CD4-positive, CD25-positive, alpha-beta regulatory T cell (primary cell): ENCODE measurements at regions not wholly inside any gene's neighbourhood (a gene's known extent, or its start where the extent isn't known, plus 50 kb on each side); places are given as distances from the start of the nearest gene placed in this dataset.
"Not testable (repeated sequence)": the region's sequence is repeated elsewhere in the genome, so short reads cannot be mapped to it uniquely, and the experiment has no call there.

ENCODE experiments used
- ATAC-seq, 2 donors: fragments of 150-1000 bp; cut with Tn5 transposase; one replicate each; pipeline ENCODE4 v1.10.0; 2021; ENCODE audit warnings: low read depth in 2 of 2, moderate number of reproducible peaks in 2 of 2, moderate library complexity in 1 of 2
- DNase-seq, 3 donors: peaks; one replicate each; pipeline versions ENCODE4 v3.0.0 to v3.0.0-alpha.2; 2012 to 2022; ENCODE audit warnings: mixed read lengths in 1 of 3
- H3K27ac ChIP-seq: one replicate; pipeline ENCODE4 v1.7.0; 2013; ENCODE audit warnings: mild to moderate bottlenecking, low read length; ENCODE audit not compliant: insufficient read depth, poor library complexity, severe bottlenecking
- H3K27me3 ChIP-seq: one replicate; pipeline ENCODE4 v1.7.0; 2013; ENCODE audit warnings: low read length; ENCODE audit not compliant: control insufficient read depth, insufficient read depth
- H3K36me3 ChIP-seq: one replicate; pipeline ENCODE4 v1.7.0; 2013; ENCODE audit warnings: mild to moderate bottlenecking, low read length, moderate library complexity; ENCODE audit not compliant: control insufficient read depth, insufficient read depth
- H3K4me1 ChIP-seq: 2 replicates; pipeline ENCODE4 v1.7.0; 2013; ENCODE audit warnings: mild to moderate bottlenecking, low read length; ENCODE audit not compliant: insufficient read depth, control insufficient read depth, poor library complexity, severe bottlenecking
- H3K4me3 ChIP-seq: one replicate; pipeline ENCODE4 v1.7.0; 2013; ENCODE audit warnings: low read depth, mild to moderate bottlenecking, low read length, moderate library complexity
- H3K9me3 ChIP-seq, 2 experiments: 1 replicate in 1 of 2; 2 replicates in 1 of 2; pipeline ENCODE4 v1.7.0; 2013; ENCODE audit warnings: low read length in 2 of 2, mild to moderate bottlenecking in 1 of 2, moderate library complexity in 1 of 2; ENCODE audit not compliant: control insufficient read depth in 2 of 2
- H3K27ac Mint-ChIP-seq, 3 donors: one replicate each; pipeline ENCODE4 v1.8.0; 2020 to 2022; ENCODE audit warnings: mild to moderate bottlenecking in 3 of 3, mixed read lengths in 3 of 3, moderate library complexity in 2 of 3
- H3K27me3 Mint-ChIP-seq: one replicate; pipeline ENCODE4 v1.8.0; 2022; ENCODE audit warnings: mild to moderate bottlenecking, mixed read lengths
- H3K36me3 Mint-ChIP-seq: one replicate; pipeline ENCODE4 v1.8.0; 2020; ENCODE audit warnings: mixed read lengths
- H3K4me1 Mint-ChIP-seq, 4 donors: one replicate each; pipeline ENCODE4 v1.8.0; 2020 to 2022; ENCODE audit warnings: mixed read lengths in 4 of 4, mild to moderate bottlenecking in 1 of 4
- H3K4me3 Mint-ChIP-seq, 4 donors: one replicate each; pipeline ENCODE4 v1.8.0; 2020 to 2022; ENCODE audit warnings: mild to moderate bottlenecking in 4 of 4, mixed read lengths in 4 of 4, moderate library complexity in 3 of 4
- H3K9me3 Mint-ChIP-seq, 7 donors: one replicate each; pipeline ENCODE4 v1.8.0; 2020 to 2022; ENCODE audit warnings: mixed read lengths in 7 of 7, mild to moderate bottlenecking in 3 of 7, moderate library complexity in 2 of 7

DNA sequence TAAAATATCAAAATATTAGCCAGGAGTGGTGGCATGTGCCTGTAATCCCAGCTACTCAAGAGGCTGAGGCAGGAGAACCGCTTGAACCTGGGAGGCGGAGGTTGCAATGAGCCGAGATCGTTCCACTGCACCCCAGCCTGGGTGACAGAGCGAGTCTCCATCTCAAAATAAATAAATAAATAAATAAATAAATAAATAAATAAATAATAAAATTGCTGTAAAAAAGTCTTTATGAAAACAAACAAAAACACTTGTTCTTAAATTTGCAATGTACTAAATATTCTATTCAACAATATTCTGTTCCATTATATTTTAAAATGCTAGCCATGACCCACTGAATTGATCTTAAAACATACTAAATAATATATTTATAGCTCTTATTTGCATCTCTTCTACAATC lies 632.3 kb upstream of the RGS18 start:
- H3K27ac Mint-ChIP-seq, DNase-seq, H3K36me3 Mint-ChIP-seq, ATAC-seq, H3K4me3 ChIP-seq, H3K4me1 Mint-ChIP-seq, H3K9me3 ChIP-seq, H3K4me3 Mint-ChIP-seq, H3K4me1 ChIP-seq, H3K27me3 ChIP-seq, H3K27ac ChIP-seq, H3K36me3 ChIP-seq, H3K27me3 Mint-ChIP-seq: not testable (repeated sequence)
- H3K9me3 Mint-ChIP-seq, result peaks cover 1 to 30% (median 8%) of the 10 kb centered on the region in 7 donors

DNA sequence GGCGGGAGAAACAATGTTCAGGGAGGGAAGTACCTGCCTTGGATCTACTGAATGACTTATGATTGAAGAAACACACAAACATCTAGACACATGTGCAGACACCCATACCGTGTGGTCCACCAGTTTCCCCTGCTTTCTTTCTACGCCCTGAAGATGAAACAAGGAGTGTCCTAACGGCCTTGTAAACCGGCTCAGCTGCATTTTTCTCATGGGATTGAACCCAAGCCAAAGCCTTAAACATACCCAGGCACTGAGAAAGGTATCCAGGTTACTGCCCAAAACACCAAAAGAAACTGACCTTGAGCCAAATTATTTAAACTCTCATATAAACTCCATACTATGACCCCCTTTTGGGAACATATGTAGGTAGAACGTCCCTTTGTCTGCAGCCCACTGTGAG lies 630.0 kb upstream of the RGS18 start:
- H3K36me3 ChIP-seq, result no peaks in the 10 kb centered on the region
- ATAC-seq (no peak), DNase-seq (no peak)
- no peaks in the 10 kb centered on the region for H3K4me1 ChIP-seq
- Mint-ChIP-seq H3K36me3 (no peaks in the 10 kb centered on the region), H3K4me3 (peak overlapping the region in 1 of 4 donors; percentile 28), H3K27me3 (no peaks in the 10 kb centered on the region), H3K9me3 (peaks cover 4 to 29% (median 8%) of the 10 kb centered on the region in 7 donors), H3K27ac (no peak overlapping the region), H3K4me1 (no peaks in the 10 kb centered on the region)
- peaks cover 0 to 3% of the 10 kb centered on the region in 2 experiments for H3K9me3 ChIP-seq
- H3K4me3 ChIP-seq, result no peak overlapping the region
- H3K27me3 ChIP-seq, result no peaks in the 10 kb centered on the region
- no peak overlapping the region for H3K27ac ChIP-seq

DNA sequence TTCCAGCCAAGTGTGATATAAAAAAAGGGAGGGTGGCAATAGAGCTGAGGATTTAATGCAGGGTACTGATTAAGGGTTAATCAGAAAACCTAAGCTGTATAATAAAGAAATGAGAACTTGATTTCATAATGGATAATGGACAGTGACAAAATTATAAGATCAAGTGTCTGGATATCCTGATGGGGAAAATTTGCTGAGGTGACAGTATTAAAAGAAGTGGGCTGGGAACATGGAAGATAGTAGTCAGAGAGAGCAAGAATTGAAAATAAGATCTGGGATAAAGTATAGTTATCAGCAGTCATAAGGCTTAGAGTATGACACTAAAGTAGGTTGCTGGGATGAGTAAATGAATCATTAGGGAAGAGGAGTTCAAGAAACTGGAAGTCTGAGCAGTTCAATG lies 627.3 kb upstream of the RGS18 start:
- Mint-ChIP-seq H3K27me3 (no peaks in the 10 kb centered on the region), H3K4me3 (no peak overlapping the region), H3K27ac (no peak overlapping the region), H3K4me1 (no peaks in the 10 kb centered on the region), H3K9me3 (peaks cover 2 to 34% (median 8%) of the 10 kb centered on the region in 7 donors), H3K36me3 (no peaks in the 10 kb centered on the region)
- H3K4me1 ChIP-seq, result no peaks in the 10 kb centered on the region
- no peak for DNase-seq
- no peak for ATAC-seq
- H3K27ac ChIP-seq, result no peak overlapping the region
- no peaks in the 10 kb centered on the region for H3K27me3 ChIP-seq
- H3K9me3 ChIP-seq, result peaks cover 0 to 6% of the 10 kb centered on the region in 2 experiments
- no peaks in the 10 kb centered on the region for H3K36me3 ChIP-seq
- no peak overlapping the region for H3K4me3 ChIP-seq

- H3K36me3 Mint-ChIP-seq, result no peaks in the 10 kb centered on the region
- Histone ChIP-seq H3K9me3 (peaks cover 3 to 6% of the 10 kb centered on the region in 2 experiments), H3K36me3 (no peaks in the 10 kb centered on the region), H3K27me3 (no peaks in the 10 kb centered on the region), H3K4me1 (no peaks in the 10 kb centered on the region), H3K4me3 (no peak overlapping the region), H3K27ac (no peak overlapping the region)
- no peaks in the 10 kb centered on the region for H3K27me3 Mint-ChIP-seq
- no peak overlapping the region for H3K4me3 Mint-ChIP-seq
- H3K9me3 Mint-ChIP-seq, result peaks cover 1 to 38% (median 11%) of the 10 kb centered on the region in 7 donors
- no peak for ATAC-seq
- no peak for DNase-seq
- H3K4me1 Mint-ChIP-seq, result no peaks in the 10 kb centered on the region
- H3K27ac Mint-ChIP-seq, result no peak overlapping the region
Observed at GRCh38 chr1:191533254-191533653, 625.0 kb upstream of the RGS18 start.

DNA sequence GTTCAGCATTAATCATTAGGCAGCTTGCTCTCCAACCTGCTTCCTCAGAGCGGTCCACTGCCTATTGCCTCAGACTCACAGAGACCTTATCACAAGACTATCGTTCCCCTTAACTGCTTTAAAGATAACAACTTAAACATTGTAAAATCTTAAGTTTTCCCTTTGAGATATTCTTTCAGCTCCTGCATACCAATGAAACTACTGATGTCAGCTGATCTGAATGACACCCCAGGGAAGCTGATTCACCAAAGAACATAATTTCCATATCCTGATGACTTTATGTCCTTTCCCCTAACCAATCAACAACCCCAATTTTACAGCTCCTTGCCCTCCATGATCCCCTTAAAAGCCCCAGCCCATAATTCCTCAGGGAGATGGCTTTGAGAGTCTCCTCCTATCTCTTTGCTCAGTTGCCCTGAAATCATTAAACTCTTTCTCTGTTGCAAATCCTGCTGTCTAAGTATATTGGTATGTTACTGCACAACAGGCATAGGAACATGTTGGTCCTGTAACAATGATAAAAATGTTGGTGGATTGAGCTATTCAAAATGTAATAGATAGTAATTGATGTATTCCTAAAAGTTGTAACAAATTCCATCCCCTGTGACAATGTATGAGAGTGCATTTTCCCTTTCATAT lies 621.4 kb upstream of the RGS18 start:
- H3K27me3 ChIP-seq, result no peaks in the 10 kb centered on the region
- Mint-ChIP-seq H3K4me3 (no peak overlapping the region), H3K9me3 (peaks cover 0 to 23% (median 7%) of the 10 kb centered on the region in 7 donors), H3K27me3 (no peaks in the 10 kb centered on the region), H3K4me1 (no peaks in the 10 kb centered on the region), H3K27ac (no peak overlapping the region), H3K36me3 (no peaks in the 10 kb centered on the region)
- no peak overlapping the region for H3K4me3 ChIP-seq
- ATAC-seq (no peak), DNase-seq (no peak)
- H3K4me1 ChIP-seq, result no peaks in the 10 kb centered on the region
- H3K27ac ChIP-seq, result no peak overlapping the region
- H3K9me3 ChIP-seq, result peaks cover 4 to 6% of the 10 kb centered on the region in 2 experiments
- no peaks in the 10 kb centered on the region for H3K36me3 ChIP-seq

DNA sequence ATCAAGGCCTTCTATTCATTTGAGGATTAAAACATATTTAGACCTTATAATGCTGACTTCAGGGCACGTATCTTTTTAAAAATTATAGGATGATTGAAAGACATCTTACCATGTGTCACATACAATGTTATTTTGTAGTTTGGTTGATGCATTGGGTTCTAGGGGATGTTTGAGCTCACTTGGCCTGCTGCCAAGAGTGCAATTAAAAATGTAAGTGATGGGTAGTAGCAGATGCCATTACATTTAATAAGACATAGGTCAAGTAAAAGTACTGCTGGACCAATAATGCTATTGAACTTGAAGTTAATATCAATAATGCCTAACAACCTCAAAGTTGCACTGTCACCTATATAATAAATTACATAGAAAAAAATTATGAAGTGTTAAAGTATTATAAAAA lies 616.5 kb upstream of the RGS18 start:
- DNase-seq (no peak), ATAC-seq (no peak)
- Histone ChIP-seq H3K4me1 (no peaks in the 10 kb centered on the region), H3K36me3 (no peaks in the 10 kb centered on the region), H3K27ac (no peak overlapping the region), H3K4me3 (no peak overlapping the region), H3K27me3 (no peaks in the 10 kb centered on the region), H3K9me3 (peaks cover 0 to 4% of the 10 kb centered on the region in 2 experiments)
- H3K4me1 Mint-ChIP-seq, result no peaks in the 10 kb centered on the region
- H3K9me3 Mint-ChIP-seq, result peaks cover 0 to 27% (median 10%) of the 10 kb centered on the region in 7 donors
- H3K4me3 Mint-ChIP-seq, result no peak overlapping the region
- H3K27me3 Mint-ChIP-seq, result no peaks in the 10 kb centered on the region
- H3K36me3 Mint-ChIP-seq, result no peaks in the 10 kb centered on the region
- H3K27ac Mint-ChIP-seq, result no peak overlapping the region

GRCh38 chr1:191542444-191542843 lies 615.8 kb upstream of the RGS18 start:
- no peaks in the 10 kb centered on the region for H3K36me3 Mint-ChIP-seq
- H3K27me3 Mint-ChIP-seq, result no peaks in the 10 kb centered on the region
- H3K27me3 ChIP-seq, result no peaks in the 10 kb centered on the region

DNA sequence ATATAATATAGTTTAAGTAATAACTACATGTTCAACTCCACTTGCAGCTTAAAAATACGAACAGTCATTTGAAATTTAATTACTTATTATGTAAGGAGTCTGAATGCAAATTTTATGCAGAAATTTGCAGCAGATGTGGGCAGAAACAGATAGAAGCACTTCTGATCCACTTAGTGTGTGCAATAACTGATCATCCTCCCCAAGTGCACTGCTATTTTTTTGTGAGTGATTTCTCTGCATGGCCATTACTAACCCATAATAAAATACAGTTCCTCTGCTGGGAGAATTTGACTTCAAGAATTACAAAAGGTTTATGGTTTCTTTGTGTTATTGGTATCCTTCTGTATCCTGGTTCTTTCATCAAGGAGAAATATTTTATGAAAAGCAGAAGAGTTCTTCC lies 611.5 kb upstream of the RGS18 start:
- H3K4me1 ChIP-seq, result no peaks in the 10 kb centered on the region
- Mint-ChIP-seq H3K4me3 (no peak overlapping the region), H3K27me3 (no peaks in the 10 kb centered on the region), H3K27ac (no peak overlapping the region), H3K36me3 (no peaks in the 10 kb centered on the region), H3K9me3 (peaks cover 2 to 28% (median 9%) of the 10 kb centered on the region in 7 donors), H3K4me1 (no peaks in the 10 kb centered on the region)
- no peak for ATAC-seq
- H3K36me3 ChIP-seq, result no peaks in the 10 kb centered on the region
- no peak overlapping the region for H3K4me3 ChIP-seq
- DNase-seq, result no peak
- H3K27ac ChIP-seq, result no peak overlapping the region
- H3K9me3 ChIP-seq, result no peaks in the 10 kb centered on the region
- H3K27me3 ChIP-seq, result no peaks in the 10 kb centered on the region

More at GRCh38 chr1:191542444-191542843, 615.8 kb upstream of the RGS18 start:
- no peaks in the 10 kb centered on the region for H3K4me1 Mint-ChIP-seq
- no peak overlapping the region for H3K27ac Mint-ChIP-seq
- ATAC-seq, result no peak
- no peaks in the 10 kb centered on the region for H3K36me3 ChIP-seq
- H3K9me3 ChIP-seq, result peaks cover 0 to 4% of the 10 kb centered on the region in 2 experiments
- DNase-seq, result no peak
- no peaks in the 10 kb centered on the region for H3K4me1 ChIP-seq
- no peak overlapping the region for H3K27ac ChIP-seq
- peaks cover 0 to 20% (median 6%) of the 10 kb centered on the region in 7 donors for H3K9me3 Mint-ChIP-seq
- no peak overlapping the region for H3K4me3 Mint-ChIP-seq
- no peak overlapping the region for H3K4me3 ChIP-seq
